Mesenchymal stem cell (in vitro differentiated cells and primary cell): ENCODE measurements at regions not wholly inside any gene's neighbourhood (a gene's known extent, or its start where the extent isn't known, plus 50 kb on each side); places are given as distances from the start of the nearest gene placed in this dataset.

Experiments
- DNase-seq: peaks from one replicate; pipeline ENCODE4 v3.0.0-alpha.2; 2013
- H2AFZ ChIP-seq: one replicate; pipeline ENCODE4 v1.6.1; 2013; ENCODE audit warnings: low read depth, mild to moderate bottlenecking, control low read depth, inconsistent platforms, low read length, moderate library complexity
- H2AK5ac ChIP-seq: 2 replicates; pipeline ENCODE4 v1.6.1; 2013; ENCODE audit warnings: low read length, moderate library complexity, mild to moderate bottlenecking, inconsistent platforms; ENCODE audit not compliant: severe bottlenecking
- H2BK120ac ChIP-seq: one replicate; pipeline ENCODE4 v1.6.1; 2013; ENCODE audit warnings: low read depth, mild to moderate bottlenecking, inconsistent platforms, low read length, moderate library complexity
- H2BK12ac ChIP-seq, 2 experiments: one replicate each; pipeline ENCODE4 v1.6.1; 2013; ENCODE audit warnings: inconsistent platforms in 2 of 2, low read length in 2 of 2, mild to moderate bottlenecking in 2 of 2, moderate library complexity in 2 of 2, control low read depth in 1 of 2
- H2BK15ac ChIP-seq: one replicate; pipeline ENCODE4 v1.6.1; 2013; ENCODE audit warnings: mild to moderate bottlenecking, low read depth, inconsistent platforms; ENCODE audit not compliant: poor library complexity, severe bottlenecking
- H2BK5ac ChIP-seq: 2 replicates; pipeline ENCODE4 v1.6.1; 2013; ENCODE audit warnings: low read depth, mild to moderate bottlenecking, low read length, control low read depth, inconsistent platforms; ENCODE audit not compliant: poor library complexity, severe bottlenecking
- H3K14ac ChIP-seq, 2 experiments: one replicate each; pipeline ENCODE4 v1.6.1; 2013; ENCODE audit warnings: inconsistent platforms in 2 of 2, low read length in 2 of 2, control low read depth in 1 of 2, mild to moderate bottlenecking in 1 of 2, moderate library complexity in 1 of 2
- H3K18ac ChIP-seq, 2 experiments: one replicate each; pipeline ENCODE4 v1.6.1; 2013; ENCODE audit warnings: inconsistent platforms in 2 of 2, low read length in 2 of 2, control low read depth in 1 of 2, low read depth in 1 of 2, mild to moderate bottlenecking in 1 of 2
- H3K23ac ChIP-seq, 2 experiments: one replicate each; pipeline ENCODE4 v1.6.1; 2013; ENCODE audit warnings: inconsistent platforms in 2 of 2, low read length in 2 of 2, mild to moderate bottlenecking in 2 of 2, moderate library complexity in 2 of 2, control low read depth in 1 of 2
- H3K27ac ChIP-seq: 2 replicates; pipeline ENCODE4 v1.5.1; 2013; ENCODE audit warnings: mild to moderate bottlenecking, moderate library complexity, low read length, control low read depth, inconsistent platforms; ENCODE audit not compliant: poor library complexity, severe bottlenecking
- H3K27me3 ChIP-seq, 2 experiments: 2 replicates each; pipeline versions ENCODE4 v1.6.1 to v1.7.0; 2013; ENCODE audit warnings: low read length in 2 of 2, mild to moderate bottlenecking in 2 of 2, moderate library complexity in 2 of 2, control low read depth in 1 of 2, inconsistent platforms in 1 of 2; ENCODE audit not compliant: control insufficient read depth in 1 of 2, insufficient read depth in 1 of 2
- H3K36me3 ChIP-seq, 2 experiments: 2 replicates each; pipeline versions ENCODE4 v1.6.1 to v1.7.0; 2013; ENCODE audit warnings: low read length in 2 of 2, control low read depth in 1 of 2, inconsistent platforms in 1 of 2, low read depth in 1 of 2, mild to moderate bottlenecking in 1 of 2; ENCODE audit not compliant: insufficient read depth in 2 of 2, control insufficient read depth in 1 of 2
- H3K4ac ChIP-seq, 2 experiments: one replicate each; pipeline ENCODE4 v1.6.1; 2013; ENCODE audit warnings: inconsistent platforms in 2 of 2, low read length in 2 of 2, mild to moderate bottlenecking in 2 of 2, moderate library complexity in 2 of 2, control low read depth in 1 of 2, low read depth in 1 of 2
- H3K4me1 ChIP-seq: 2 replicates; pipeline ENCODE4 v1.6.1; 2013; ENCODE audit warnings: low read depth, low read length, control low read depth; ENCODE audit not compliant: control insufficient read depth, insufficient read depth
- H3K4me2 ChIP-seq: 2 replicates; pipeline ENCODE4 v1.6.1; 2013; ENCODE audit warnings: low read length, mild to moderate bottlenecking, inconsistent platforms; ENCODE audit not compliant: poor library complexity, severe bottlenecking
- H3K4me3 ChIP-seq, 2 experiments: 2 replicates each; pipeline versions ENCODE4 v1.5.1 to v1.7.0; 2013; ENCODE audit warnings: low read length in 2 of 2, mild to moderate bottlenecking in 2 of 2, control low read depth in 1 of 2, low read depth in 1 of 2; ENCODE audit not compliant: insufficient read depth in 1 of 2
- H3K79me1 ChIP-seq: replicated peaks from 2 replicates; pipeline ENCODE4 v1.6.1; 2013; ENCODE audit warnings: mild to moderate bottlenecking, control low read depth, low read length, inconsistent platforms; ENCODE audit not compliant: poor library complexity, severe bottlenecking
- H3K9ac ChIP-seq: 2 replicates; pipeline ENCODE4 v1.7.0; 2013; ENCODE audit warnings: mild to moderate bottlenecking, low read length, moderate library complexity
- H3K9me3 ChIP-seq: 2 replicates; pipeline ENCODE4 v1.7.0; 2013; ENCODE audit warnings: mild to moderate bottlenecking, low read length; ENCODE audit not compliant: control insufficient read depth
- H4K8ac ChIP-seq: one replicate; pipeline ENCODE4 v1.6.1; 2013; ENCODE audit warnings: inconsistent platforms, mild to moderate bottlenecking, low read length, moderate library complexity
- H4K91ac ChIP-seq: one replicate; pipeline ENCODE4 v1.6.1; 2013; ENCODE audit warnings: mild to moderate bottlenecking, low read length, inconsistent platforms
- WGBS: methylation state at CpG from one replicate; pipeline ENCODE4 v1.1.7; 2013; ENCODE audit warnings: mixed read lengths; 5-methylcytosine and 5-hydroxymethylcytosine counted together

DNA sequence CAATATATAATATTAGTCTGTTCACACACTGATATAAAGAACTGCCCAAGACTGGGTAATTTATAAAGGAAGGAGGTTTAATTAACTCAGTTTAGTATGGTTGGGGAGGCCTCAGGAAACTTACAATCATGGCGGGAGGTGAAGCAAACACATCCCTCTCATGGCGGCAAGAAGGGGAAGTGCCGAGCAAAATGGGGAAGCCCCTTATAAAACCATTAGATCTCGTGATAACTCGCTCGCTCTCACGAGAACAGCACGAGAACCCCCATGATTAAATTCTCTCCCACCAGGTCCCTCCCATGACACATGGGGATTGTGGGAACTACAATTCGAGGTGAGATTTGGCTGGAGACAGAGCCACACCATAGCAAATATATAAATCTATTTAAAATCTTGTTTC lies 269.8 kb downstream of the ATP23 start:
- no peak overlapping the region for H3K23ac ChIP-seq
- no peaks in the 10 kb centered on the region for H3K36me3 ChIP-seq
- no peak overlapping the region for H4K91ac ChIP-seq
- WGBS = 96% methylated on average over 2 of the region's 9 CpGs
- H4K8ac ChIP-seq = no peak overlapping the region
- no peak overlapping the region for H3K4ac ChIP-seq
- no peak overlapping the region for H3K18ac ChIP-seq
- H2BK5ac ChIP-seq = no peak overlapping the region
- H3K79me1 ChIP-seq = no peaks in the 10 kb centered on the region
- no peaks in the 10 kb centered on the region for H3K9me3 ChIP-seq
- no peak overlapping the region for H3K4me3 ChIP-seq
- H3K4me2 ChIP-seq = no peak overlapping the region
- no peak overlapping the region for H2BK12ac ChIP-seq
- no peaks in the 10 kb centered on the region for H3K4me1 ChIP-seq
- no peaks in the 10 kb centered on the region for H3K27me3 ChIP-seq
- H2AK5ac ChIP-seq = no peak overlapping the region
- DNase-seq = no peak
- no peak overlapping the region for H3K14ac ChIP-seq
- no peak overlapping the region for H3K27ac ChIP-seq
- H2BK15ac ChIP-seq = no peak overlapping the region
- H3K9ac ChIP-seq = no peak overlapping the region
- no peak overlapping the region for H2BK120ac ChIP-seq
- H2AFZ ChIP-seq = no peak overlapping the region

GRCh38 chr12:58217130-58217529 lies 275.8 kb downstream of the ATP23 start:
- Histone ChIP-seq H4K8ac (no peak overlapping the region), H3K14ac (no peak overlapping the region), H3K23ac (no peak overlapping the region), H3K9ac (no peak overlapping the region), H2AFZ (no peak overlapping the region), H3K79me1 (no peaks in the 10 kb centered on the region), H3K4me3 (no peak overlapping the region), H3K36me3 (no peaks in the 10 kb centered on the region), H2BK120ac (no peak overlapping the region), H2BK5ac (no peak overlapping the region), H3K27ac (no peak overlapping the region), H3K27me3 (no peaks in the 10 kb centered on the region), H3K9me3 (no peaks in the 10 kb centered on the region), H3K4ac (no peak overlapping the region), H3K4me2 (no peak overlapping the region), H3K4me1 (no peaks in the 10 kb centered on the region), H2AK5ac (no peak overlapping the region), H2BK15ac (no peak overlapping the region), H4K91ac (no peak overlapping the region), H3K18ac (no peak overlapping the region), H2BK12ac (no peak overlapping the region)
- DNase-seq = no peak
- WGBS = 100% methylated on average over 1 of the region's 1 CpG

GRCh38 chr12:58224536-58225105 lies 283.3 kb downstream of the ATP23 start:
- no peaks in the 10 kb centered on the region for H3K4me1 ChIP-seq
- H3K23ac ChIP-seq = no peak overlapping the region
- H3K4ac ChIP-seq = no peak overlapping the region
- no peak overlapping the region for H4K8ac ChIP-seq
- H3K4me3 ChIP-seq = no peak overlapping the region
- no peak overlapping the region for H3K14ac ChIP-seq
- 79% methylated on average over 3 of the region's 3 CpGs for WGBS
- H3K9ac ChIP-seq = no peak overlapping the region
- H2BK12ac ChIP-seq = no peak overlapping the region
- H2BK5ac ChIP-seq = no peak overlapping the region
- no peaks in the 10 kb centered on the region for H3K9me3 ChIP-seq
- H2BK120ac ChIP-seq = no peak overlapping the region
- no peak overlapping the region for H3K27ac ChIP-seq
- DNase-seq = no peak
- H3K4me2 ChIP-seq = no peak overlapping the region
- no peaks in the 10 kb centered on the region for H3K79me1 ChIP-seq
- no peaks in the 10 kb centered on the region for H3K36me3 ChIP-seq
- H4K91ac ChIP-seq = no peak overlapping the region
- no peak overlapping the region for H2BK15ac ChIP-seq
- no peaks in the 10 kb centered on the region for H3K27me3 ChIP-seq
- H3K18ac ChIP-seq = no peak overlapping the region
- H2AFZ ChIP-seq = no peak overlapping the region
- no peak overlapping the region for H2AK5ac ChIP-seq

- Histone ChIP-seq H3K4ac (no peak overlapping the region), H3K4me1 (no peaks in the 10 kb centered on the region), H3K36me3 (no peaks in the 10 kb centered on the region), H3K23ac (no peak overlapping the region), H3K4me2 (no peak overlapping the region), H3K4me3 (no peak overlapping the region), H3K14ac (no peak overlapping the region), H3K9ac (no peak overlapping the region), H2AK5ac (no peak overlapping the region), H2BK12ac (no peak overlapping the region), H2BK120ac (no peak overlapping the region), H3K79me1 (no peaks in the 10 kb centered on the region), H2AFZ (no peak overlapping the region), H4K8ac (no peak overlapping the region), H2BK15ac (no peak overlapping the region), H2BK5ac (no peak overlapping the region), H4K91ac (no peak overlapping the region), H3K9me3 (no peaks in the 10 kb centered on the region), H3K18ac (no peak overlapping the region), H3K27ac (no peak overlapping the region), H3K27me3 (no peaks in the 10 kb centered on the region)
- DNase-seq = no peak
Measured at GRCh38 chr12:58225203-58225877, 284.0 kb downstream of the ATP23 start.
